GM18511 (cell line): ENCODE measurements at regions not wholly inside any gene's neighbourhood (a gene's known extent, or its start where the extent isn't known, plus 50 kb on each side); places are given as distances from the start of the nearest gene placed in this dataset.

ENCODE experiments used
- ATAC-seq: cut with Tn5 transposase; IDR thresholded peaks from one replicate; pipeline ENCODE4 v1.9.1; 2021; ENCODE audit warnings: mild to moderate bottlenecking, moderate library complexity; ENCODE audit not compliant: unreplicated experiment

- no peak for ATAC-seq
These were observed 180.3 kb upstream of the WWC1 start for GRCh38 chr5:168110870-168111832.

- peak; percentile 95 for ATAC-seq
These were observed 176.9 kb upstream of the WWC1 start for GRCh38 chr5:168114444-168115017.

DNA sequence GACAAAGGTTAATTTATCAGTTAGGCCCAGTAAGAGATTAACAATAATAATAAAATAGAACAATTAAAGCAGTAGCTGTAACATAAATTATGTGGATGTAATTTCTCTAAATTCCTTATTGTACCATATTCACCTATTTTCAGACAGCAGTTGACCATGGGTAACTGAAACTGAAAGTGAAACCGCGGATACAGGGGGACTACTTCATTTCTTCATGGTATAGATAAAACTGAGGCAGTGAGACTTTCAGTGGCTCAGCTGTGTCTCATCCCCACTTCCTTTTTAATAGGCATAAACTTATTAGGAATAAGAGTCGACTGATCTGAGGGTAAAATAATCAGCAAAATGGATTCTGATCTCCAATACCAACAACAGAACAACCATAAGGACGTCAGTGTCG, 174.0 kb upstream of the WWC1 start:
- ATAC-seq: no peak

- ATAC-seq: no peak
These were observed 173.3 kb upstream of the WWC1 start for GRCh38 chr5:168118042-168118668.

DNA sequence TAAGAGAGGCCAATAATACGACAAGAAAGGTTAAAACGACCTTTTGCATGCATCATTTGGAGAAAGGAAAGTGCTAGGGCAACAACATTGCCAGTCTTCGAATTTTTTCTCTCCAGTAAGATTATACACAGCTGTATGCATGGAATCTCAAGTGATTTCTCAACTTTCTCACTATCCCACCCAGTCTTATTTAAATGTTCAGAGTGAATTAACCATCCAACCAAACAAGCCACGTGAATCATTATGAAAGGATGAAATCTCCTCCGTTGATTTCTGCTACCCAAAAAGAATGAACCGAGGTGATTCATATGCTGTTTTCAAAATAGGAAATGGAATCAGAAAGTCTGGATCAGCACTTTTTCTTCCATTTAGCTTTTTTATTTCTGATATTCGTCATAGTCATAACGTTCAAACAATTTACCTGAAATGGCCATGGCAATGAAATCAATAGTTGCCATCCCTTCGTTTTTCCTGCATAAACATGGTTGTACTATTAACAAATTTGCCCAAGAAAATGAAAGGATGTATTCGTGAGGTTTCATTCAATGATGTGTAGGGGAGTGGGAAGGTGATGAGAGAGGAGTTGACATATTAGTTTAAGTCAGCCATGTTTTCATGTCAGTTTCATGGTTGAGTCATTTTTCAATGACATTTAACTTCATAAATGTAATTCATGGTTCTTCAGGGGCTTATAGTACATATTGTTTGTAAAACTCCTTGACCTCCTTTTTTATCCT, 170.9 kb upstream of the WWC1 start:
- no peak for ATAC-seq

DNA sequence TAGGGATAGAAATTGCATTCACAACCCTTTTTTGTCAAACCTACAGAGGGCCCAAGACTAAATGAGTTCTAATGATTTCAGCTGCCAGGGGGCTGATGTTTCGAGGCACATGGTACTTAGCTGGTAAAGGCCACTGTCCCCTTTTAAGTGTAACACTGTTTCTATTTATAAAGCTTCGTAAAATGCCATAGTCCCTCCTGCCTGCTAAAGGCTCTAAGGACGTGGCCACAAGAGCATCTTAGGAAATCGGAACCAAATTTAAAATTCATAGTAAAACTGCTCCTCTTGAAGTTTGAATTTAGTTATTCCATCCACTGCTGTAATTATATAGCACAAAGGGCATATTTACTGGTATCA, 170.3 kb upstream of the WWC1 start:
- ATAC-seq: no peak

DNA sequence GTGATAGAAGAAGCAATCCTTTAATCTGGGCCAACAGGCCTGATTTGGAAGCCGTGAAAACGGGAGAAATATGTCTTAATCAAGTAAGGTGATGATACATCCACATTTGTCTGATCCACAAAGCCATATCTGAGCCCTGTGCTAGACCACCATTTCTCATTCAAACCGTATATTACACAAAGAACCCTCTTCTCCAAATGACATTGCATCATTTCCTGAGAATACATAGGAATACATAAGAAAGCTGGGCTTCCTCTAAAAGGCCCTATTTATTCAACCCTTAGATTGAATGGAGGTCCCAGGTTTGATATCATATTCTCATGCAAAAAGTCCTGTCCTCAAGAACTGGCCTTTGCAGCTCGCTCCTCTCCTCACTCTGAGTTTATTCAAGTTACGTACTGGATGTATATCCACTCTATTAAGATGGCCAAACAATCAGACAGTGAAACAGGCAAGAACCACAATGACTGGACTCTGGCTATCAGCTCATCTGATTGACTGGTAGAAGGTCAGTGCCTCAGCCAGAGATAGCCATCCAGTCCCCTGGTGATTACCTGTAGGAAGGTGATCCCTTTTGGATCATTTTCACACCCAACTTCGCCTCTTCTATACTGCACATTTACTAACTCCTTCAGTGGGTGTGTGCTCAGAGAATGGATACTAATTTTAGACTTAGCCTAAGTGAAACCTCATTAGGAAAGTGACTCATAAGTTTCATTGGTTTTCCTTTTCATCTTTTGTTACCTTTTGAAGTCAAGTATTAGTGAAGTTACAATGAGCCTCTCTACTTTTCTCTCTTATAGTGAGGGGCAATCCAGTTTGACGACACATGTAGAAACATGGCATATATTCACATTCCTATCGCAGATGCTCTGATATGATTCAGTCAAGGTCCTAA, 167.6 kb upstream of the WWC1 start:
- peak; percentile 96 for ATAC-seq

GRCh38 chr5:168125445-168126199, 165.8 kb upstream of the WWC1 start:
- ATAC-seq: no peak

- ATAC-seq: no peak
These were observed 164.8 kb upstream of the WWC1 start for GRCh38 chr5:168126606-168127005.

DNA sequence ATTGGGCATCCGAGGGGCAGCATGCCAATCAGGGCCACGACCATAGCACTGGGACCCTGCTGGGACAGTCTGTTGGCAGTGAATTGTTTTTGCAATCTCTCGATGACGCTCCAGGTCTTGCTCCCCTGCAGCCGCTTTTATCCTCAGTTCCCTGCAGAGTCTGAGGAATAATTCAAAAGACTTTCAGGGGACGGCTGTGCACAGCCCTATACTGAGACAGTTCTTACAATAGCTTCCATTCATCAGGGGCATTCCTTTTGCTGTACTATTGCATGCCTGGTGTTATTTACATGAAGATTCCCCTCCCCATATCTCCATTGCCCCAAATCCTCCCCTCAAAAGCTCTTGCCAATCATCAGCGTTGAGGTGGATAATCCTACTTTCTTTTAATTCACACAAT, 163.3 kb upstream of the WWC1 start:
- ATAC-seq: no peak

GRCh38 chr5:168128557-168128956, 162.9 kb upstream of the WWC1 start:
- no peak for ATAC-seq

DNA sequence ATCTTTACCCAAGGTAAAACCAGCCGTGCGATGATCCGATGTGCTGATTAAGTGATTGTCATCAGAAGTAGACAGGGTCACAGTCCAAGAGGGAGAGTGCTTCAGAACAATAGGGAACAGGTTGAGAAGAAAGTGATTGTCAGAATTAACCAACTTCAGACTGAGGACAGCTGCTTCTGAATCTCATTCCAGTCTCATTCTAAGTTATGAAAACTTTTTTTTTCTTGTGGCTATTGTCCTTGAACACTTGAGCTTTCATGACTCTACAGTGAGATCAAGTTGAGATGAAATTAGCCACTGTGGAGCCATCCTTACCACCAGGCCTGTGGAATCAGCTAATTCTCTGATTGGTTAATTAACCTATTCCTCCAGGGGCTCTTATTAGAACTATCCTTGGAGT, 159.9 kb upstream of the WWC1 start:
- ATAC-seq: no peak

DNA sequence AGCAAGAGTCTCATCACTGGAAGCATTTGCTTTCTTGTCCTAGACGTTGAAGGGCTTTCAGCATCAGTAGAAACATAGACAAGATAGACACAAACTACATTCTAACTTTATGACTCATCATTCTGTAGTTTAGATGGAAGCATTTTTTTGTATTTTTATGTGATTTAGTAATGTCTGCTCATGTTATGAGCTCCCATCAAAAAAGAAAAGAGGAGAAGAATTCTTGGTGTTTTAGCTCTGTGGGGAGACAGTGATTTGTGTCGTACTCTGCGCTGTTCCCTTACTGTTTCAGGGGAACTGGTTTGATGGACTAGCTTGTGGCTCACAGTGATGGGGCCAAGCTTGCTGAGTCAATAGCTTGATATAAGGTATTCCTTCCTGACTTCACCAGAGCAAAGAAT, 159.2 kb upstream of the WWC1 start:
- no peak for ATAC-seq

DNA sequence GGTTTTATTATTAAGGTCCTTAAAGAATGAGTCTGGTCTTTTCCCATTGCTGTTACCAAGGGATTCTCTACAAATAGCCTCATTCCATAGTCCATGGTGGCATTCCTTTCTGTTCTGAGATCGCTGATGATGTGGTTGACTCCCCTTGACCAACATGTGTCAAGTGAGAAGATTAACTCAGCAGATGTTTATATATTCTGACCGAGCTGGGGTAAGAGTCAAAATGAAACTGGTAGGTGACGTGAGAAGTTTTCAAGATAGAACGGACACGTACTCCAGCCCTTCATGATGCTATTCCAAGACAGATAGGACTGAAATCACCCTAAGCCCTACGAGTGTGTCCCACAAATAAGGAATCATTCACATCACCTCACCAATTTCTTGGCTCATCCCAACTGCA, 155.5 kb upstream of the WWC1 start:
- ATAC-seq: peak; percentile 96

DNA sequence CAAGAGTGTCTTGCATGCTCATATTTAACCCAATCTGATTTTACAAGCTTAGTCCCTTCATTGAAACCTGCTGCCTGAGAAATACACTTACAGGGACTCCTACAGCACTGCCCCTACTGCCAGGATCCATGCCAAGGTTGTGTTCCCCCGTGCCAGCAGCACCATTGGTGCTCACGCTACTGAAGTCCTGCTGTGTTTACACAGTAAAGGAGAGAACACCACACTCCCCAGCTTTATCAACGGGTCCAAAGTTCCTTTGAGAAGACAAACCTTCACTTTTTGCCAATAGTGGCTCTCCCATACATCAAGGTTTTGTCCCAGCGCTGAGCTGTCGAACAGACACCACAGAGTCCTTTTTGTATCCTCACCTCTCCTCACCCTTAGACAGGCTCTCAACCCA, 155.1 kb upstream of the WWC1 start:
- peak; percentile 33 for ATAC-seq

DNA sequence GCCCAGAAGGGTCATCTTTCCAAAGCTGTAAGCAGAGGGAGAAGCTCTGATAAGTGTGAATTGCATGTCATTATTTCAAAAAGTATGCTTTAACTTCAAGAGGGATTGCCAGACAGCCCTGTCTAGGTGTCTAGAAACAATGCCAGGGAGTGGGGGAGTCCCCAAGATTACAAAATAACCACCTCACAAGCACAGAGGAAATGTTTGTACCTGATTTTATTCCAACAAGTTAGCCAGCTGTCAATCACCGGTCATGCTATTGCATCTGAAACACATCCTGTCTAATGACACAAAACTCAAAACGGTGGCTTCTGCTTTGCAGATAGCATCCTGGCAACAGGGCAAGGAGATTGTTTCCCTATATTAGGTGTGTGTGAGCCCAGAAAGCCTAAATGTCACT, 154.2 kb upstream of the WWC1 start:
- peak; percentile 51 for ATAC-seq

DNA sequence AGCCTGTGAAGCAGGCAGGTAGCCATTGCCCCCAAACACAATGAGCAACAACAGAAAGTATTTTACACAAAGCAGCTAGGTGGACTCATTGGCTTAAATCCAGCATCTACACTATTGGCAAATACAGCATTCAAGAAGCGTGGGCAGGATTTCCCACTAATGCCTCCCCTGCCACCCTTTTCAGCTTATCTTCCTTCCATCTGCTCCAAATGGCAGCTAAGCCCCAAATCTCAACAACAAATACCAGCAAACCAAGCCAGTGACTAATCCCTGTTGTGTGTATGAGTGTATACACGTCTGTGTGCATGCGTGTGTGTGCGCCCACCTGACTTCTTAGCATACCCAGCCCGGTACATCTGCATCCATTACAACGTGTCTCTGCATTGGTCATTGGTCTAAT, 151.2 kb upstream of the WWC1 start:
- no peak for ATAC-seq

GRCh38 chr5:168142402-168142801, 149.0 kb upstream of the WWC1 start:
- no peak for ATAC-seq

DNA sequence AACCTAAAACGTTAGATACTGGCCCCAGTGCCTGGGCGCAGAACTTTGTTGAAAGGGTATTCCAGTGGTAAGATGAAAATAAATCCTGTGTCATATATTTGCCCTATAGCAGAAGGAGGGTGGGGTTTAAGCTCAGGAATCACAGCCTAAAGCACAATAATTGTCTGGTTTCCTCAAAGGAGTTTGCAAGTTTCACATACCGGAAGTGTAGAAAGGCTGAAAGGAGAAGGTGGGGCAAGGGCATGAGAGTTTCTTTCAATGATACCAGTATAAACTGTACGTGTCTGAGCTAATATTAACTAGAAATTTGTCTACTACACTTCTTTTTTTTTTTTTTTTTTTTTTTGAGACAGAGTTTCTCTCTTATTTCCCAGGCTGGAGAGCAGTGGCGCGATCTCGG, 147.9 kb upstream of the WWC1 start:
- peak; percentile 78 for ATAC-seq

GRCh38 chr5:168147106-168147505, 144.3 kb upstream of the WWC1 start:
- ATAC-seq: no peak
